Neural cell (in vitro differentiated cells): ENCODE measurements at regions not wholly inside any gene's neighbourhood (a gene's known extent, or its start where the extent isn't known, plus 50 kb on each side); places are given as distances from the start of the nearest gene placed in this dataset.

Source experiments
- CTCF ChIP-seq: fragments of 450-650 bp; IDR thresholded peaks from 2 replicates; pipeline ENCODE4 v1.5.1; 2014; ENCODE audit warnings: antibody characterized with exemption, mild to moderate bottlenecking, moderate library complexity; ENCODE audit not compliant: poor library complexity, severe bottlenecking
- EP300 ChIP-seq: fragments of 450-650 bp; conservative IDR thresholded peaks from 2 replicates; pipeline ENCODE4 v1.6.1; 2014; ENCODE audit warnings: antibody characterized with exemption, mild to moderate bottlenecking, moderate library complexity; ENCODE audit not compliant: poor library complexity, severe bottlenecking
- EZH2 ChIP-seq: fragments of 200-600, 300-800 bp; shearing (Covaris generic), sonication (generic); IDR thresholded peaks from 2 replicates; pipeline ENCODE4 v1.6.1; 2014; ENCODE audit warnings: antibody characterized with exemption, low read length, borderline replicate concordance, mild to moderate bottlenecking; ENCODE audit not compliant: insufficient read depth, poor library complexity, severe bottlenecking
- MXI1 ChIP-seq: fragments of 450-650 bp; conservative IDR thresholded peaks from 2 replicates; pipeline ENCODE4 v1.6.1; 2014; ENCODE audit warnings: antibody characterized with exemption, mild to moderate bottlenecking; ENCODE audit not compliant: poor library complexity, severe bottlenecking
- POLR2AphosphoS5 ChIP-seq: IDR thresholded peaks from 2 replicates; pipeline ENCODE4 v1.6.1; 2012
- RAD21 ChIP-seq: fragments of 450-650 bp; conservative IDR thresholded peaks from 2 replicates; pipeline ENCODE4 v1.6.1; 2014; ENCODE audit warnings: antibody characterized with exemption, mild to moderate bottlenecking, moderate library complexity
- REST ChIP-seq: IDR thresholded peaks from 2 replicates; pipeline ENCODE4 v1.6.1; 2012; ENCODE audit warnings: borderline replicate concordance
- SMC3 ChIP-seq: fragments of 450-650 bp; conservative IDR thresholded peaks from 2 replicates; pipeline ENCODE4 v1.6.1; 2014; ENCODE audit warnings: antibody characterized with exemption, mild to moderate bottlenecking, moderate library complexity; ENCODE audit not compliant: poor library complexity

- TF ChIP-seq CTCF (no peak), REST (no peak), POLR2AphosphoS5 (no peak), SMC3 (no peak), RAD21 (no peak), MXI1 (no peak), EZH2 (no peak), EP300 (no peak)
Measured at GRCh38 chr13:44825953-44826352, 163.3 kb downstream of the NUFIP1 start.
